IMR-90 (cell line): ENCODE measurements at regions not wholly inside any gene's neighbourhood (a gene's known extent, or its start where the extent isn't known, plus 50 kb on each side); places are given as distances from the start of the nearest gene placed in this dataset.

ENCODE experiments used
- ATAC-seq: fragments of 200-7000 bp; cut with Tn5 transposase; 2 replicates; pipeline ENCODE4 v1.9.1; 2020; ENCODE audit warnings: low read depth, mild to moderate bottlenecking, moderate library complexity
- BruUV-seq: library from RNA; stranded (reverse); fragments of 400-500 nt; replicated peaks from 2 replicates; lab custom pipeline; 2021; lab: Mats Ljungman, UMichigan
- CTCF ChIA-PET: fragments of 300-600 bp; formaldehyde crosslinking; extraction: SDS; loops from one replicate; lab custom pipeline; 2021; ENCODE audit warnings: antibody characterized with exemption; lab: Yijun Ruan, JAX
- POLR2A ChIA-PET: fragments of 300-600 bp; sonication (Branson Sonifier 250); formaldehyde crosslinking; loops from one replicate; lab custom pipeline; 2022; ENCODE audit warnings: antibody characterized with exemption; ENCODE audit not compliant: unreplicated experiment; lab: Charles Lee
- DNase-seq: peaks from one replicate; pipeline ENCODE4 v3.0.0; 2013
- H2AFZ ChIP-seq: replicated peaks from 2 replicates; pipeline ENCODE3; 2013; ENCODE audit warnings: low read length, mild to moderate bottlenecking; ENCODE audit not compliant: poor library complexity
- H2AK5ac ChIP-seq: 2 replicates; pipeline ENCODE4 v1.6.1; 2013; ENCODE audit warnings: low read depth, low read length, inconsistent platforms
- H2AK9ac ChIP-seq: replicated peaks from 2 replicates; pipeline ENCODE3; 2013; ENCODE audit warnings: mild to moderate bottlenecking, low read depth, low read length, moderate library complexity; ENCODE audit not compliant: poor library complexity
- H2BK120ac ChIP-seq: 2 replicates; pipeline ENCODE4 v1.6.1; 2013; ENCODE audit warnings: low read depth, low read length, inconsistent platforms
- H2BK15ac ChIP-seq: 3 replicates; pipeline ENCODE4 v1.6.1; 2013; ENCODE audit warnings: low read depth, low read length, inconsistent platforms
- H2BK20ac ChIP-seq: 2 replicates; pipeline ENCODE4 v1.6.1; 2013; ENCODE audit warnings: low read depth, mild to moderate bottlenecking, inconsistent platforms, low read length, moderate library complexity
- H2BK5ac ChIP-seq: 2 replicates; pipeline ENCODE4 v1.6.1; 2013; ENCODE audit warnings: mild to moderate bottlenecking, low read depth, low read length, inconsistent platforms; ENCODE audit not compliant: poor library complexity, severe bottlenecking
- H3K14ac ChIP-seq: replicated peaks from 2 replicates; pipeline ENCODE4 v1.6.1; 2013; ENCODE audit warnings: low read depth, low read length, inconsistent platforms
- H3K18ac ChIP-seq: 2 replicates; pipeline ENCODE4 v1.6.1; 2013; ENCODE audit warnings: low read depth, low read length, control low read depth
- H3K23ac ChIP-seq: 2 replicates; pipeline ENCODE4 v1.6.1; 2013; ENCODE audit warnings: low read depth, low read length, inconsistent platforms
- H3K27ac ChIP-seq: 2 replicates; pipeline ENCODE4 v1.5.1; 2013; ENCODE audit warnings: mild to moderate bottlenecking, control low read depth, low read length; ENCODE audit not compliant: insufficient read depth
- H3K27me3 ChIP-seq: 2 replicates; pipeline ENCODE4 v1.6.1; 2013; ENCODE audit warnings: low read length; ENCODE audit not compliant: control insufficient read depth, insufficient read depth
- H3K36me3 ChIP-seq: 2 replicates; pipeline ENCODE4 v1.6.1; 2013; ENCODE audit warnings: low read length, mixed read lengths; ENCODE audit not compliant: control insufficient read depth, insufficient read depth
- H3K4ac ChIP-seq: 2 replicates; pipeline ENCODE4 v1.6.1; 2013; ENCODE audit warnings: low read depth, low read length, inconsistent platforms
- H3K4me1 ChIP-seq: 2 replicates; pipeline ENCODE4 v1.6.1; 2013; ENCODE audit warnings: low read length, mixed read lengths; ENCODE audit not compliant: control insufficient read depth, insufficient read depth
- H3K4me2 ChIP-seq: 2 replicates; pipeline ENCODE4 v1.6.1; 2013; ENCODE audit warnings: low read depth, mild to moderate bottlenecking, control low read depth, low read length, moderate library complexity
- H3K4me3 ChIP-seq: 2 replicates; pipeline ENCODE4 v1.5.1; 2013; ENCODE audit warnings: low read depth, mild to moderate bottlenecking, control low read depth, low read length, moderate library complexity; ENCODE audit not compliant: insufficient read depth
- H3K56ac ChIP-seq: 2 replicates; pipeline ENCODE4 v1.6.1; 2013; ENCODE audit warnings: low read length, inconsistent platforms; ENCODE audit not compliant: insufficient read depth; ENCODE audit errors: extremely low read depth
- H3K79me1 ChIP-seq, 2 experiments: 2 replicates each; pipeline ENCODE4 v1.6.1; 2013; ENCODE audit warnings: low read length in 2 of 2, inconsistent platforms in 1 of 2, low read depth in 1 of 2
- H3K9ac ChIP-seq: 2 replicates; pipeline ENCODE4 v1.6.1; 2013; ENCODE audit warnings: low read depth, low read length, control low read depth
- H3K9me1 ChIP-seq: 2 replicates; pipeline ENCODE4 v1.6.1; 2013; ENCODE audit warnings: low read length, inconsistent platforms; ENCODE audit not compliant: insufficient read depth
- H3K9me3 ChIP-seq: 2 replicates; pipeline ENCODE4 v1.6.1; 2013; ENCODE audit warnings: low read length; ENCODE audit not compliant: control insufficient read depth, insufficient read depth
- H4K20me1 ChIP-seq: 2 replicates; pipeline ENCODE4 v1.6.1; 2013; ENCODE audit warnings: low read length, inconsistent platforms; ENCODE audit not compliant: insufficient read depth
- H4K5ac ChIP-seq: 2 replicates; pipeline ENCODE4 v1.6.1; 2013; ENCODE audit warnings: mild to moderate bottlenecking, low read depth, low read length, control low read depth
- H4K8ac ChIP-seq, 2 experiments: 2 replicates each; pipeline ENCODE4 v1.6.1; 2013; ENCODE audit warnings: low read depth in 2 of 2, low read length in 2 of 2, control low read depth in 1 of 2, inconsistent platforms in 1 of 2
- H4K91ac ChIP-seq: 2 replicates; pipeline ENCODE4 v1.6.1; 2013; ENCODE audit warnings: low read depth, low read length, inconsistent platforms; ENCODE audit not compliant: insufficient read depth
- BHLHE40 ChIP-seq: fragments of 150-350 bp; IDR thresholded peaks from 2 replicates; pipeline ENCODE4 v1.6.1; 2016; ENCODE audit warnings: mild to moderate bottlenecking, low read depth, low read length
- CEBPB ChIP-seq: IDR thresholded peaks from 2 replicates; pipeline ENCODE4 v1.6.1; 2012; ENCODE audit warnings: low read depth, low read length, improper control_type of control experiment
- CHD1 ChIP-seq: IDR thresholded peaks from 2 replicates; pipeline ENCODE4 v1.6.1; 2012; ENCODE audit warnings: low read depth, low read length, improper control_type of control experiment
- CTCF ChIP-seq: conservative IDR thresholded peaks from 2 replicates; pipeline ENCODE4 v1.5.1; 2012; ENCODE audit warnings: mild to moderate bottlenecking, low read depth, low read length, improper control_type of control experiment
- ELK1 ChIP-seq: fragments of 150-350 bp; IDR thresholded peaks from 2 replicates; pipeline ENCODE4 v1.6.1; 2016; ENCODE audit warnings: low read depth, mild to moderate bottlenecking, low read length, moderate library complexity, borderline replicate concordance
- FOS ChIP-seq: fragments of 150-350 bp; IDR thresholded peaks from 2 replicates; pipeline ENCODE4 v1.6.1; 2016; ENCODE audit warnings: low read depth, low read length
- MAFK ChIP-seq: IDR thresholded peaks from 2 replicates; pipeline ENCODE4 v1.6.1; 2012; ENCODE audit warnings: low read depth, low read length, improper control_type of control experiment
- MAZ ChIP-seq: IDR thresholded peaks from 2 replicates; pipeline ENCODE4 v1.6.1; 2012; ENCODE audit warnings: low read depth, mild to moderate bottlenecking, low read length, improper control_type of control experiment, moderate library complexity, borderline replicate concordance
- MXI1 ChIP-seq: IDR thresholded peaks from 2 replicates; pipeline ENCODE4 v1.6.1; 2012; ENCODE audit warnings: low read depth, mild to moderate bottlenecking, low read length, moderate library complexity, borderline replicate concordance
- NFE2L2 ChIP-seq: fragments of 150-350 bp; IDR thresholded peaks from 2 replicates; pipeline ENCODE4 v1.6.1; 2016; ENCODE audit warnings: low read depth, mild to moderate bottlenecking, low read length
- POLR2A ChIP-seq: IDR thresholded peaks from 2 replicates; pipeline ENCODE4 v1.6.1; 2012; ENCODE audit warnings: mild to moderate bottlenecking, low read depth, low read length
- RAD21 ChIP-seq: IDR thresholded peaks from 2 replicates; pipeline ENCODE4 v1.6.1; 2012; ENCODE audit warnings: low read length, improper control_type of control experiment
- RCOR1 ChIP-seq: IDR thresholded peaks from 2 replicates; pipeline ENCODE4 v1.6.1; 2012; ENCODE audit warnings: mild to moderate bottlenecking, low read length, improper control_type of control experiment; ENCODE audit not compliant: insufficient replicate concordance
- RFX5 ChIP-seq: IDR thresholded peaks from 2 replicates; pipeline ENCODE4 v1.8.0; 2012; ENCODE audit warnings: low read depth, mild to moderate bottlenecking, low read length, moderate library complexity
- SMC3 ChIP-seq: fragments of 150-350 bp; IDR thresholded peaks from 2 replicates; pipeline ENCODE4 v1.6.1; 2016; ENCODE audit warnings: low read depth, mild to moderate bottlenecking, antibody characterized with exemption, low read length, moderate library complexity
- USF2 ChIP-seq: fragments of 150-350 bp; IDR thresholded peaks from 2 replicates; pipeline ENCODE4 v1.6.1; 2017; ENCODE audit warnings: mild to moderate bottlenecking, antibody characterized with exemption, low read length, low read depth
- WGBS, 2 experiments: methylation state at CpG; one replicate each; pipeline versions ENCODE4 v1.1.5 to v1.1.7; 2013; ENCODE audit warnings: missing lambda C conversion rate in 2 of 2; ENCODE audit not compliant: insufficient read length in 1 of 2; ENCODE audit errors: extremely low coverage in 2 of 2; 5-methylcytosine and 5-hydroxymethylcytosine counted together
- dilution Hi-C: fragments of 300-500 bp; cut with HindIII; formaldehyde crosslinking; loops from one replicate; pipeline ENCODE4 v1.14.3; 2018; ENCODE audit warnings: low sequenced_read_pairs; ENCODE audit not compliant: unreplicated experiment
- in situ Hi-C: fragments of 300-500 bp; cut with MboI; formaldehyde crosslinking; loops from 3 replicates; pipeline ENCODE4 v1.14.3; 2019; ENCODE audit warnings: low sequenced_read_pairs, inconsistent platforms, mixed read lengths
- intact Hi-C: fragments of 100-400 bp; cut with micrococcal nuclease; formaldehyde crosslinking; loops from 2 replicates; pipeline ENCODE4 v1.10.0; 2022

GRCh38 chr2:121142452-121142851 is 142.6 kb downstream of the TFCP2L1 start:
- no peak overlapping the region for H3K4me3 ChIP-seq
- no peak overlapping the region for H2BK5ac ChIP-seq
- H2AK5ac ChIP-seq: no peak overlapping the region
- no peak overlapping the region for H3K4ac ChIP-seq
- H3K4me2 ChIP-seq: no peak overlapping the region
- TF ChIP-seq RFX5 (no peak), CHD1 (no peak), MXI1 (no peak), RCOR1 (no peak), MAZ (no peak), USF2 (no peak), POLR2A (no peak), NFE2L2 (no peak), MAFK (no peak), RAD21 (no peak), BHLHE40 (no peak), FOS (no peak), CEBPB (no peak), SMC3 (no peak), CTCF (no peak), ELK1 (no peak)
- no peak overlapping the region for H3K18ac ChIP-seq
- no peak overlapping the region for H4K8ac ChIP-seq
- H4K5ac ChIP-seq: no peak overlapping the region
- ChIA-PET CTCF (no interaction called here), POLR2A (no interaction called here)
- no peak overlapping the region for H2AK9ac ChIP-seq
- H2BK120ac ChIP-seq: no peak overlapping the region
- H2BK15ac ChIP-seq: no peak overlapping the region
- no peak overlapping the region for H3K14ac ChIP-seq
- H2AFZ ChIP-seq: no peak overlapping the region
- intact Hi-C loops: no loop called here
- H4K20me1 ChIP-seq: no peaks in the 10 kb centered on the region
- H3K79me1 ChIP-seq: no peaks in the 10 kb centered on the region
- no peak overlapping the region for H4K91ac ChIP-seq
- BruUV-seq: no TSS peak
- no peak for DNase-seq
- no peak overlapping the region for H3K23ac ChIP-seq
- dilution Hi-C loops: no loop called here
- in situ Hi-C loops: no loop called here
- no peak overlapping the region for H2BK20ac ChIP-seq
- no peaks in the 10 kb centered on the region for H3K4me1 ChIP-seq
- no peaks in the 10 kb centered on the region for H3K9me1 ChIP-seq
- no peak for ATAC-seq
- H3K9me3 ChIP-seq: peaks cover 2% of the 10 kb centered on the region; the same call in 1 of the 2 replicates
- no peak overlapping the region for H3K9ac ChIP-seq
- no peaks in the 10 kb centered on the region for H3K36me3 ChIP-seq
- no CpG with 5 or more reads among the region's 2 CpGs for WGBS, 2 experiments
- no peak overlapping the region for H3K56ac ChIP-seq
- peaks cover 21% of the 10 kb centered on the region for H3K27me3 ChIP-seq
- no peak overlapping the region for H3K27ac ChIP-seq
